ENCODE measurements at regions not wholly inside any gene's neighbourhood (a gene's known extent, or its start where the extent isn't known, plus 50 kb on each side); places are given as distances from the start of the nearest gene placed in this dataset.

DNA sequence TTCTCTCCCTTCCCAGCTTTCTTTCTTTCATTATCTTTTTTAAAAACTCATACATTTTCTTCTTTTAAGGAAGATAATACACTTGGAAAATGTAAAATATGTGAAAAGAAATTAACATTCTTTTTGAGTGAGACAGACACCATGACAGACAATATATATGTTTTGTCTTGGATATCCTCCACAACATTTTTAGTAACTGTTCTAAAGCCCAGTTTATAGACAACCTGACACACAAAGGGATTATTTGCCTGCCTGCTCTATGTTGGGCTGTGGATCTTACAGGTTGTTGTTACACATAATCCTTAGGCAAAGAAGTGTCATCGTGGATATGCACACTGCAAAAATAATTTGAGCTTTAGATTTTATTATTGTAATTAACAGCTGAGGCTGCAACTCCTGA, 301.4 kb upstream of the PDGFD start:
- TF ChIP-seq FOS (IDR thresholded peaks at IDR 0.05; ENCODE audit: low read depth, low read length) (no peak), SMC3 (IDR thresholded peaks at IDR 0.05; ENCODE audit: low read depth, low read length) (no peak), RCOR1 (IDR thresholded peaks at IDR 0.05; ENCODE audit: insufficient replicate concordance, low read length) (no peak), RFX5 (IDR thresholded peaks at IDR 0.05; ENCODE audit: low read depth, low read length) (no peak), CEBPB (IDR thresholded peaks at IDR 0.05; ENCODE audit: low read depth, low read length) (no peak), BHLHE40 (IDR thresholded peaks at IDR 0.05; ENCODE audit: low read depth, low read length) (no peak), POLR2A (IDR thresholded peaks at IDR 0.05; ENCODE audit: low read depth, low read length) (no peak), RAD21 (IDR thresholded peaks at IDR 0.05; ENCODE audit: low read length) (no peak)
- TF ChIP-seq, protein P1, sequence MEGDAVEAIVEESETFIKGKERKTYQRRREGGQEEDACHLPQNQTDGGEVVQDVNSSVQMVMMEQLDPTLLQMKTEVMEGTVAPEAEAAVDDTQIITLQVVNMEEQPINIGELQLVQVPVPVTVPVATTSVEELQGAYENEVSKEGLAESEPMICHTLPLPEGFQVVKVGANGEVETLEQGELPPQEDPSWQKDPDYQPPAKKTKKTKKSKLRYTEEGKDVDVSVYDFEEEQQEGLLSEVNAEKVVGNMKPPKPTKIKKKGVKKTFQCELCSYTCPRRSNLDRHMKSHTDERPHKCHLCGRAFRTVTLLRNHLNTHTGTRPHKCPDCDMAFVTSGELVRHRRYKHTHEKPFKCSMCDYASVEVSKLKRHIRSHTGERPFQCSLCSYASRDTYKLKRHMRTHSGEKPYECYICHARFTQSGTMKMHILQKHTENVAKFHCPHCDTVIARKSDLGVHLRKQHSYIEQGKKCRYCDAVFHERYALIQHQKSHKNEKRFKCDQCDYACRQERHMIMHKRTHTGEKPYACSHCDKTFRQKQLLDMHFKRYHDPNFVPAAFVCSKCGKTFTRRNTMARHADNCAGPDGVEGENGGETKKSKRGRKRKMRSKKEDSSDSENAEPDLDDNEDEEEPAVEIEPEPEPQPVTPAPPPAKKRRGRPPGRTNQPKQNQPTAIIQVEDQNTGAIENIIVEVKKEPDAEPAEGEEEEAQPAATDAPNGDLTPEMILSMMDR (conservative IDR thresholded peaks at IDR 0.05; ENCODE audit: low read depth, low read length), result no peak
- TF ChIP-seq, protein P2, sequence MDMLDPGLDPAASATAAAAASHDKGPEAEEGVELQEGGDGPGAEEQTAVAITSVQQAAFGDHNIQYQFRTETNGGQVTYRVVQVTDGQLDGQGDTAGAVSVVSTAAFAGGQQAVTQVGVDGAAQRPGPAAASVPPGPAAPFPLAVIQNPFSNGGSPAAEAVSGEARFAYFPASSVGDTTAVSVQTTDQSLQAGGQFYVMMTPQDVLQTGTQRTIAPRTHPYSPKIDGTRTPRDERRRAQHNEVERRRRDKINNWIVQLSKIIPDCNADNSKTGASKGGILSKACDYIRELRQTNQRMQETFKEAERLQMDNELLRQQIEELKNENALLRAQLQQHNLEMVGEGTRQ (IDR thresholded peaks at IDR 0.05; ENCODE audit: low read depth, low read length), result no peak

Data from IMR-90 (cell line).